ENCODE measurements at regions not wholly inside any gene's neighbourhood (a gene's known extent, or its start where the extent isn't known, plus 50 kb on each side); places are given as distances from the start of the nearest gene placed in this dataset.
"Not testable (repeated sequence)": the region's sequence is repeated elsewhere in the genome, so short reads cannot be mapped to it uniquely, and the experiment has no call there.

- H3K4me1 ChIP-seq (replicated peaks in 1 of 2); ATAC-seq (replicated peaks in 6 of 8); H3K27ac ChIP-seq; H3K4me3 ChIP-seq; in situ Hi-C loops (cut with MboI; ENCODE audit: low pct_unique_long_range_greater_than_20kb in 2 of 9, low sequenced_read_pairs in 9 of 9, unreplicated experiment in 9 of 9): not testable (repeated sequence)
- WGBS, 10 experiments = 14 to 94% (median 40%) methylated on average over 1 to 5 of the region's 5 CpGs; no CpG with 5 or more reads in 4 of the 10 experiments
These were observed 678.2 kb downstream of the TYW1 start for GRCh38 chr7:67674862-67675261.

- 0 to 100% (median 58%) methylated on average over 1 to 2 of the region's 2 CpGs; no CpG with 5 or more reads in 1 of the 10 experiments for WGBS, 10 experiments
- Histone ChIP-seq H3K4me3 (no peak overlapping the region), H3K27ac (no peak overlapping the region), H3K4me1 (replicated peaks in 1 of 2) (peaks cover 0 to 6% of the 10 kb centered on the region in 2 donors)
- ATAC-seq (replicated peaks in 6 of 8) = no peak
- in situ Hi-C loops (cut with MboI; ENCODE audit: low pct_unique_long_range_greater_than_20kb in 2 of 9, low sequenced_read_pairs in 9 of 9, unreplicated experiment in 9 of 9) = no loop called here
These were observed 679.3 kb downstream of the TYW1 start for GRCh38 chr7:67675971-67676370.

DNA sequence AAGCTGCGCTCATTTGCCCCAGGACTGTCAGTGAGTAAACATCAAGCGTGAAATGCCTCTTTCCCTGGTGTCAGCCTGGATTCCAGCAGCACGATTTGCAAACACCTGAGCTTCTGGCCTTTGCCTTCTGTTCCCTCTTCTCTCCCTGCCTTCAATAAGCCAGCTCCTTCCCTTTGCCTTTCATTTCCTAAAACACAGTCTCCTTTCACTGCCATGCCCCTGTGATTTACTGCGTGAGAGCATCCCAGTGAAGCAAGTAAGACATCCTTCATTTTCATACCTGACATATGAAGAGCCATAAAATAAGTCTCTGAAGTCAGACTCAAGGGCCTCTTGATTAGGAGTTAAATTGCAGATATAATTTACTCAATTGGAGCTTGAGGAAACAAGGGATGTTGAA is 681.8 kb downstream of the TYW1 start:
- H3K27ac ChIP-seq = no peak overlapping the region
- WGBS, 10 experiments = 0 to 100% (median 43%) methylated on average over 2 to 4 of the region's 4 CpGs; no CpG with 5 or more reads in 2 of the 10 experiments
- peak in 4 of 8 experiments; percentile 38 to 68 (median 52) for ATAC-seq (replicated peaks in 6 of 8)
- in situ Hi-C loops (cut with MboI; ENCODE audit: low pct_unique_long_range_greater_than_20kb in 2 of 9, low sequenced_read_pairs in 9 of 9, unreplicated experiment in 9 of 9) = no loop called here
- peaks cover 0 to 6% of the 10 kb centered on the region in 2 donors for H3K4me1 ChIP-seq (replicated peaks in 1 of 2)
- no peak overlapping the region for H3K4me3 ChIP-seq

GRCh38 chr7:67683628-67684027 is 687.0 kb downstream of the TYW1 start:
- no peak overlapping the region for H3K4me3 ChIP-seq
- no peak for ATAC-seq (replicated peaks in 6 of 8)
- no peaks in the 10 kb centered on the region for H3K4me1 ChIP-seq (replicated peaks in 1 of 2)
- H3K27ac ChIP-seq = no peak overlapping the region
- 26 to 100% (median 49%) methylated on average over 1 to 4 of the region's 4 CpGs; no CpG with 5 or more reads in 2 of the 10 experiments for WGBS, 10 experiments
- in situ Hi-C loops (cut with MboI; ENCODE audit: low pct_unique_long_range_greater_than_20kb in 2 of 9, low sequenced_read_pairs in 9 of 9, unreplicated experiment in 9 of 9) = no loop called here

GRCh38 chr7:67690700-67691099 is 694.1 kb downstream of the TYW1 start:
- in situ Hi-C loops (cut with MboI; ENCODE audit: low pct_unique_long_range_greater_than_20kb in 2 of 9, low sequenced_read_pairs in 9 of 9, unreplicated experiment in 9 of 9) = no loop called here
- WGBS, 10 experiments = 38 to 100% (median 93%) methylated on average over 1 of the region's 1 CpG
- Histone ChIP-seq H3K27ac (no peak overlapping the region), H3K4me3 (no peak overlapping the region), H3K4me1 (replicated peaks in 1 of 2) (no peaks in the 10 kb centered on the region)
- ATAC-seq (replicated peaks in 6 of 8) = no peak

- in situ Hi-C loops (cut with MboI; ENCODE audit: low pct_unique_long_range_greater_than_20kb in 2 of 9, low sequenced_read_pairs in 9 of 9, unreplicated experiment in 9 of 9) = no loop called here
- Histone ChIP-seq H3K27ac (no peak overlapping the region), H3K4me3 (no peak overlapping the region), H3K4me1 (replicated peaks in 1 of 2) (no peaks in the 10 kb centered on the region)
- WGBS, 10 experiments = 0 to 100% (median 67%) methylated on average over 1 to 4 of the region's 4 CpGs; no CpG with 5 or more reads in 1 of the 10 experiments
- ATAC-seq (replicated peaks in 6 of 8) = no peak
These were observed 695.8 kb downstream of the TYW1 start for GRCh38 chr7:67692425-67692824.

GRCh38 chr7:67696124-67696523 is 699.5 kb downstream of the TYW1 start:
- in situ Hi-C loops (cut with MboI; ENCODE audit: low pct_unique_long_range_greater_than_20kb in 2 of 9, low sequenced_read_pairs in 9 of 9, unreplicated experiment in 9 of 9) = no loop called here
- WGBS, 10 experiments = 0 to 100% (median 43%) methylated on average over 1 to 4 of the region's 5 CpGs; no CpG with 5 or more reads in 1 of the 10 experiments

GRCh38 chr7:67696878-67697277 is 700.2 kb downstream of the TYW1 start:
- Histone ChIP-seq H3K4me3 (no peak overlapping the region), H3K27ac (no peak overlapping the region), H3K4me1 (replicated peaks in 1 of 2) (no peaks in the 10 kb centered on the region)
- WGBS, 10 experiments = 27 to 97% (median 80%) methylated on average over 1 to 6 of the region's 7 CpGs; no CpG with 5 or more reads in 1 of the 10 experiments
- ATAC-seq (replicated peaks in 6 of 8) = no peak
- in situ Hi-C loops (cut with MboI; ENCODE audit: low pct_unique_long_range_greater_than_20kb in 2 of 9, low sequenced_read_pairs in 9 of 9, unreplicated experiment in 9 of 9) = no loop called here

More at GRCh38 chr7:67696124-67696523, 699.5 kb downstream of the TYW1 start:
- Histone ChIP-seq H3K27ac (no peak overlapping the region), H3K4me1 (replicated peaks in 1 of 2) (no peaks in the 10 kb centered on the region), H3K4me3 (no peak overlapping the region)
- no peak for ATAC-seq (replicated peaks in 6 of 8)

GRCh38 chr7:67698354-67698753 is 701.7 kb downstream of the TYW1 start:
- ATAC-seq (replicated peaks in 6 of 8) = peak in 3 of 8 experiments; percentile 32 to 74 (median 71)
- Histone ChIP-seq H3K4me1 (replicated peaks in 1 of 2) (no peaks in the 10 kb centered on the region), H3K27ac (no peak overlapping the region), H3K4me3 (no peak overlapping the region)
- in situ Hi-C loops (cut with MboI; ENCODE audit: low pct_unique_long_range_greater_than_20kb in 2 of 9, low sequenced_read_pairs in 9 of 9, unreplicated experiment in 9 of 9) = no loop called here
- 6 to 100% (median 57%) methylated on average over 2 to 6 of the region's 6 CpGs; no CpG with 5 or more reads in 3 of the 10 experiments for WGBS, 10 experiments

DNA sequence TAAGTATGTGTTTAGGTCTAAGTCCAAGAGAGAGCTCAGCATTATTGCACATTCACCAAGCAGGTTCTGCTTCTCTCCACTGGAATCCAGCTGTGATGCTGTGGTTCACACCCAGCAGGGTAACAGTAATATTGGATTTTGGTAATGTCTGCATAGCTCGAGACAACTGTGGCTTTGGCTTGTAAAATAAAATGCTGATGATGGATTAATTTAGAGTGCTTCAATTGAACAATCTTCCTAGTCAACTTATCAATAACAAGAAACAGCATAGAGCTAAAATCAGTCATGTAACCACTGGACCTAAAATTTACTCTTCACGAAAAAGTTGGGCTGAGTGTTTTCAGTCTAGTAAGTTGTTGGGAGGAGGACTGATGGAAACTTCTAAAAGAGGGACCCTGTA is 709.2 kb downstream of the TYW1 start:
- H3K27ac ChIP-seq = no peak overlapping the region
- no peak for ATAC-seq (replicated peaks in 6 of 8)
- in situ Hi-C loops (cut with MboI; ENCODE audit: low pct_unique_long_range_greater_than_20kb in 2 of 9, low sequenced_read_pairs in 9 of 9, unreplicated experiment in 9 of 9) = no loop called here
- H3K4me3 ChIP-seq = no peak overlapping the region
- WGBS, 10 experiments = 0 to 61% (median 13%) methylated on average over 1 to 2 of the region's 2 CpGs; no CpG with 5 or more reads in 3 of the 10 experiments
- no peaks in the 10 kb centered on the region for H3K4me1 ChIP-seq (replicated peaks in 1 of 2)

- no peak overlapping the region for H3K27ac ChIP-seq
- no peak overlapping the region for H3K4me3 ChIP-seq
- WGBS, 10 experiments = 0 to 67% (median 40%) methylated on average over 1 to 6 of the region's 6 CpGs; no CpG with 5 or more reads in 5 of the 10 experiments
- peaks cover 7 to 10% of the 10 kb centered on the region in 2 donors for H3K4me1 ChIP-seq (replicated peaks in 1 of 2)
- no peak for ATAC-seq (replicated peaks in 6 of 8)
- in situ Hi-C loops (cut with MboI; ENCODE audit: low pct_unique_long_range_greater_than_20kb in 2 of 9, low sequenced_read_pairs in 9 of 9, unreplicated experiment in 9 of 9) = no loop called here
These were observed 715.1 kb downstream of the TYW1 start for GRCh38 chr7:67711706-67712105.

GRCh38 chr7:67713451-67714056 is 716.9 kb downstream of the TYW1 start:
- Histone ChIP-seq H3K4me1 (replicated peaks in 1 of 2) (peaks cover 7 to 10% of the 10 kb centered on the region in 2 donors), H3K4me3 (no peak overlapping the region), H3K27ac (peak overlapping the region in 1 of 2 donors; percentile 37)
- 33 to 100% (median 64%) methylated on average over 1 to 13 of the region's 13 CpGs for WGBS, 10 experiments
- peak in 4 of 8 experiments; percentile 26 to 82 (median 34) for ATAC-seq (replicated peaks in 6 of 8)
- in situ Hi-C loops (cut with MboI; ENCODE audit: low pct_unique_long_range_greater_than_20kb in 2 of 9, low sequenced_read_pairs in 9 of 9, unreplicated experiment in 9 of 9) = no loop called here

GRCh38 chr7:67716729-67717128 is 720.1 kb downstream of the TYW1 start:
- no peak overlapping the region for H3K4me3 ChIP-seq
- in situ Hi-C loops (cut with MboI; ENCODE audit: low pct_unique_long_range_greater_than_20kb in 2 of 9, low sequenced_read_pairs in 9 of 9, unreplicated experiment in 9 of 9) = no loop called here
- 0 to 100% (median 36%) methylated on average over 1 to 2 of the region's 2 CpGs; no CpG with 5 or more reads in 1 of the 10 experiments for WGBS, 10 experiments
- no peak overlapping the region for H3K27ac ChIP-seq
- peaks cover 7 to 8% of the 10 kb centered on the region in 2 donors for H3K4me1 ChIP-seq (replicated peaks in 1 of 2)
- ATAC-seq (replicated peaks in 6 of 8) = no peak

GRCh38 chr7:67723591-67723990 is 727.0 kb downstream of the TYW1 start:
- H3K4me3 ChIP-seq = no peak overlapping the region
- 0 to 69% (median 46%) methylated on average over 1 to 3 of the region's 3 CpGs; no CpG with 5 or more reads in 4 of the 10 experiments for WGBS, 10 experiments
- in situ Hi-C loops (cut with MboI; ENCODE audit: low pct_unique_long_range_greater_than_20kb in 2 of 9, low sequenced_read_pairs in 9 of 9, unreplicated experiment in 9 of 9) = no loop called here
- no peak for ATAC-seq (replicated peaks in 6 of 8)
- H3K4me1 ChIP-seq (replicated peaks in 1 of 2) = peaks cover 0 to 10% of the 10 kb centered on the region in 2 donors
- H3K27ac ChIP-seq = no peak overlapping the region

Measured in motor neuron (in vitro differentiated cells).